HG03342 (cell line): ENCODE measurements at regions not wholly inside any gene's neighbourhood (a gene's known extent, or its start where the extent isn't known, plus 50 kb on each side); places are given as distances from the start of the nearest gene placed in this dataset.
"Not testable (repeated sequence)": the region's sequence is repeated elsewhere in the genome, so short reads cannot be mapped to it uniquely, and the experiment has no call there.

ENCODE experiments used
- ATAC-seq: cut with Tn5 transposase; IDR thresholded peaks from one replicate; pipeline ENCODE4 v1.9.1; 2021; ENCODE audit warnings: mild to moderate bottlenecking, moderate library complexity; ENCODE audit not compliant: unreplicated experiment

GRCh38 chr16:85202051-85202601 is 89.9 kb upstream of the CIBAR2 start:
- no peak for ATAC-seq

GRCh38 chr16:85202631-85203461 is 90.6 kb upstream of the CIBAR2 start:
- ATAC-seq, result no peak

- ATAC-seq, result no peak
Observed at GRCh38 chr16:85203462-85203813, 91.2 kb upstream of the CIBAR2 start.

GRCh38 chr16:85204242-85205010 is 92.2 kb upstream of the CIBAR2 start:
- ATAC-seq, result no peak

GRCh38 chr16:85205257-85205656 is 93.0 kb upstream of the CIBAR2 start:
- not testable (repeated sequence) for ATAC-seq

- ATAC-seq, result no peak
Observed at GRCh38 chr16:85205747-85206471, 93.6 kb upstream of the CIBAR2 start.

GRCh38 chr16:85206472-85207356 is 94.4 kb upstream of the CIBAR2 start:
- ATAC-seq, result no peak

GRCh38 chr16:85207357-85207921 is 95.2 kb upstream of the CIBAR2 start:
- no peak for ATAC-seq

GRCh38 chr16:85208181-85208580 is 95.9 kb upstream of the CIBAR2 start:
- no peak for ATAC-seq

- no peak for ATAC-seq
Observed at GRCh38 chr16:85208643-85209520, 96.6 kb upstream of the CIBAR2 start.

GRCh38 chr16:85209526-85210121 is 97.4 kb upstream of the CIBAR2 start:
- ATAC-seq, result no peak

- ATAC-seq, result no peak
Observed at GRCh38 chr16:85210423-85211169, 98.3 kb upstream of the CIBAR2 start.

GRCh38 chr16:85211271-85211801 is 99.1 kb upstream of the CIBAR2 start:
- ATAC-seq, result no peak

- no peak for ATAC-seq
Observed at GRCh38 chr16:85213926-85214675, 101.8 kb upstream of the CIBAR2 start.

GRCh38 chr16:85215478-85216118 is 103.3 kb upstream of the CIBAR2 start:
- ATAC-seq, result no peak
